Peyer's patch (tissue), 4 donors: ENCODE measurements at regions not wholly inside any gene's neighbourhood (a gene's known extent, or its start where the extent isn't known, plus 50 kb on each side); places are given as distances from the start of the nearest gene placed in this dataset.
A peak's percentile ranks its signal among the peaks of the same experiment; 100 is the strongest.

Experiments
- DNase-seq, 3 donors: peaks; one replicate each; pipeline ENCODE4 v3.0.0-alpha.2; 2017 to 2019
- H3K27ac ChIP-seq, 4 donors: fragments of 200-600 bp; sonication (generic); one replicate each; pipeline ENCODE4 v1.5.1; 2016 to 2019
- H3K27me3 ChIP-seq, 2 donors: fragments of 200-600 bp; sonication (generic); one replicate each; pipeline ENCODE4 v1.5.1; 2019
- H3K36me3 ChIP-seq, 3 donors: fragments of 200-600 bp; sonication (generic); one replicate each; pipeline ENCODE4 v1.5.1; 2016 to 2019
- H3K4me1 ChIP-seq, 4 donors: fragments of 200-600 bp; sonication (generic); one replicate each; pipeline ENCODE4 v1.5.1; 2016 to 2019
- H3K4me3 ChIP-seq, 4 donors: fragments of 200-600 bp; sonication (generic); 1 replicate in 3 of 4; 2 replicates in 1 of 4; pipeline ENCODE4 v1.5.1; 2016 to 2019; ENCODE audit warnings: mild to moderate bottlenecking in 1 of 4
- H3K9me3 ChIP-seq, 4 donors: fragments of 200-600 bp; sonication (generic); one replicate each; pipeline ENCODE4 v1.5.1; 2016 to 2019; ENCODE audit warnings: mild to moderate bottlenecking in 1 of 4
- CTCF ChIP-seq, 6 experiments: fragments of 450-650 bp in 4 of 6; fragments of 200-600 bp in 2 of 6; sonication (generic) in 1 of 6; IDR thresholded peaks; one replicate each; pipeline ENCODE4 v1.5.1; 2017 to 2019; ENCODE audit warnings: antibody characterized with exemption in 6 of 6, mild to moderate bottlenecking in 3 of 6, moderate library complexity in 1 of 6
- POLR2A ChIP-seq, 2 donors: fragments of 450-650 bp; IDR thresholded peaks; one replicate each; pipeline ENCODE4 v1.5.1; 2017; ENCODE audit warnings: antibody characterized with exemption in 2 of 2, mild to moderate bottlenecking in 2 of 2, moderate library complexity in 2 of 2

- no peaks in the 10 kb centered on the region for H3K4me1 ChIP-seq
- H3K36me3 ChIP-seq: peaks cover 0 to 5% (median 0%) of the 10 kb centered on the region in 3 donors
- H3K4me3 ChIP-seq: no peak overlapping the region
- no peak for DNase-seq
- TF ChIP-seq CTCF (IDR thresholded peaks at IDR 0.05) (no peak), POLR2A (IDR thresholded peaks at IDR 0.05) (no peak)
- no peak overlapping the region for H3K27ac ChIP-seq
- no peaks in the 10 kb centered on the region for H3K9me3 ChIP-seq
- no peaks in the 10 kb centered on the region for H3K27me3 ChIP-seq
Measured at GRCh38 chrX:10076765-10077164, 80.0 kb upstream of the CLCN4 start.

GRCh38 chrX:10077425-10078188 lies 79.2 kb upstream of the CLCN4 start:
- no peaks in the 10 kb centered on the region for H3K27me3 ChIP-seq
- no peak overlapping the region for H3K4me3 ChIP-seq
- peaks cover 0 to 5% (median 0%) of the 10 kb centered on the region in 3 donors for H3K36me3 ChIP-seq
- TF ChIP-seq CTCF (IDR thresholded peaks at IDR 0.05): peak in 2 of 6 experiments; percentile 9
- TF ChIP-seq POLR2A (IDR thresholded peaks at IDR 0.05): no peak
- H3K27ac ChIP-seq: no peak overlapping the region
- H3K9me3 ChIP-seq: no peaks in the 10 kb centered on the region
- no peak for DNase-seq
- peaks cover 0 to 6% (median 0%) of the 10 kb centered on the region in 4 donors for H3K4me1 ChIP-seq

- no peak for DNase-seq
Measured at GRCh38 chrX:10078266-10078665, 78.5 kb upstream of the CLCN4 start.

GRCh38 chrX:10079231-10079630 lies 77.5 kb upstream of the CLCN4 start:
- Histone ChIP-seq H3K27ac (peak overlapping the region in 1 of 4 donors; percentile 17), H3K36me3 (peaks cover 0 to 5% (median 0%) of the 10 kb centered on the region in 3 donors), H3K9me3 (no peaks in the 10 kb centered on the region), H3K4me1 (peaks cover 0 to 17% (median 0%) of the 10 kb centered on the region in 4 donors), H3K27me3 (no peaks in the 10 kb centered on the region), H3K4me3 (no peak overlapping the region)
- TF ChIP-seq CTCF (IDR thresholded peaks at IDR 0.05) (no peak), POLR2A (IDR thresholded peaks at IDR 0.05) (no peak)
- no peak for DNase-seq

More at GRCh38 chrX:10078266-10078665, 78.5 kb upstream of the CLCN4 start:
- peaks cover 0 to 12% (median 0%) of the 10 kb centered on the region in 4 donors for H3K4me1 ChIP-seq
- no peak overlapping the region for H3K4me3 ChIP-seq
- H3K27me3 ChIP-seq: no peaks in the 10 kb centered on the region
- TF ChIP-seq POLR2A (IDR thresholded peaks at IDR 0.05) (no peak), CTCF (IDR thresholded peaks at IDR 0.05) (no peak)
- H3K9me3 ChIP-seq: no peaks in the 10 kb centered on the region
- H3K27ac ChIP-seq: no peak overlapping the region
- H3K36me3 ChIP-seq: peaks cover 0 to 5% (median 0%) of the 10 kb centered on the region in 3 donors

GRCh38 chrX:10083809-10084208 lies 73.0 kb upstream of the CLCN4 start:
- H3K36me3 ChIP-seq: peaks cover 0 to 5% (median 0%) of the 10 kb centered on the region in 3 donors
- no peaks in the 10 kb centered on the region for H3K9me3 ChIP-seq
- DNase-seq: no peak
- TF ChIP-seq CTCF (IDR thresholded peaks at IDR 0.05) (no peak), POLR2A (IDR thresholded peaks at IDR 0.05) (no peak)
- no peaks in the 10 kb centered on the region for H3K27me3 ChIP-seq
- H3K27ac ChIP-seq: peak overlapping the region; percentile 66 to 81 (median 72)
- no peak overlapping the region for H3K4me3 ChIP-seq
- peaks cover 0 to 17% (median 0%) of the 10 kb centered on the region in 4 donors for H3K4me1 ChIP-seq
